Fibroblast of the aortic adventitia (primary cell): ENCODE measurements at regions not wholly inside any gene's neighbourhood (a gene's known extent, or its start where the extent isn't known, plus 50 kb on each side); places are given as distances from the start of the nearest gene placed in this dataset.

Experiments used
- DNase-seq: peaks from one replicate; pipeline ENCODE4 v3.0.0-alpha.2; 2010; ENCODE audit warnings: low read depth
- H3K4me3 ChIP-seq: 2 replicates; pipeline ENCODE4 v1.5.1; 2011; ENCODE audit warnings: low read depth, mild to moderate bottlenecking, control low read depth, low read length, moderate library complexity
- CTCF ChIP-seq: IDR thresholded peaks from 2 replicates; pipeline ENCODE4 v1.5.1; 2011; ENCODE audit warnings: mild to moderate bottlenecking, low read length, control low read depth, inconsistent platforms; ENCODE audit not compliant: insufficient read depth

GRCh38 chr1:101435831-101436511 is 199.2 kb downstream of the S1PR1 start:
- no peak overlapping the region for H3K4me3 ChIP-seq
- no peak for TF ChIP-seq CTCF
- no peak for DNase-seq

- no peak for DNase-seq
- no peak overlapping the region for H3K4me3 ChIP-seq
- no peak for TF ChIP-seq CTCF
These were observed 201.0 kb downstream of the S1PR1 start for GRCh38 chr1:101437800-101438199.

- H3K4me3 ChIP-seq: no peak overlapping the region
- TF ChIP-seq CTCF: no peak
- DNase-seq: peak; percentile 3
These were observed 201.5 kb downstream of the S1PR1 start for GRCh38 chr1:101438359-101438758.

- H3K4me3 ChIP-seq: no peak overlapping the region
- DNase-seq: no peak
- no peak for TF ChIP-seq CTCF
These were observed 203.7 kb downstream of the S1PR1 start for GRCh38 chr1:101440485-101440884.

GRCh38 chr1:101444381-101444780 is 207.6 kb downstream of the S1PR1 start:
- TF ChIP-seq CTCF: no peak
- no peak for DNase-seq
- no peak overlapping the region for H3K4me3 ChIP-seq

- TF ChIP-seq CTCF: no peak
These were observed 208.2 kb downstream of the S1PR1 start for GRCh38 chr1:101444873-101445618.

More at GRCh38 chr1:101444873-101445618, 208.2 kb downstream of the S1PR1 start:
- H3K4me3 ChIP-seq: no peak overlapping the region
- no peak for DNase-seq
